D721Med (cell line): ENCODE measurements at regions not wholly inside any gene's neighbourhood (a gene's known extent, or its start where the extent isn't known, plus 50 kb on each side); places are given as distances from the start of the nearest gene placed in this dataset.

Experiments
- DNase-seq: peaks from one replicate; pipeline ENCODE4 v3.0.0; 2011; ENCODE audit warnings: low spot score; ENCODE audit not compliant: insufficient read length
- FAIRE-seq: peaks from 2 replicates; lab custom pipeline; 2011; peaks lifted over from hg19 to GRCh38; lab: Jason Lieb, UNC
- TF ChIP-seq, protein P1 (sequence below): IDR thresholded peaks from 2 replicates; pipeline ENCODE4 v1.5.1; 2012; ENCODE audit warnings: mild to moderate bottlenecking, control low read depth; ENCODE audit not compliant: insufficient read depth; ENCODE audit errors: missing control alignments

- FAIRE-seq = no peak
- TF ChIP-seq, protein P1, sequence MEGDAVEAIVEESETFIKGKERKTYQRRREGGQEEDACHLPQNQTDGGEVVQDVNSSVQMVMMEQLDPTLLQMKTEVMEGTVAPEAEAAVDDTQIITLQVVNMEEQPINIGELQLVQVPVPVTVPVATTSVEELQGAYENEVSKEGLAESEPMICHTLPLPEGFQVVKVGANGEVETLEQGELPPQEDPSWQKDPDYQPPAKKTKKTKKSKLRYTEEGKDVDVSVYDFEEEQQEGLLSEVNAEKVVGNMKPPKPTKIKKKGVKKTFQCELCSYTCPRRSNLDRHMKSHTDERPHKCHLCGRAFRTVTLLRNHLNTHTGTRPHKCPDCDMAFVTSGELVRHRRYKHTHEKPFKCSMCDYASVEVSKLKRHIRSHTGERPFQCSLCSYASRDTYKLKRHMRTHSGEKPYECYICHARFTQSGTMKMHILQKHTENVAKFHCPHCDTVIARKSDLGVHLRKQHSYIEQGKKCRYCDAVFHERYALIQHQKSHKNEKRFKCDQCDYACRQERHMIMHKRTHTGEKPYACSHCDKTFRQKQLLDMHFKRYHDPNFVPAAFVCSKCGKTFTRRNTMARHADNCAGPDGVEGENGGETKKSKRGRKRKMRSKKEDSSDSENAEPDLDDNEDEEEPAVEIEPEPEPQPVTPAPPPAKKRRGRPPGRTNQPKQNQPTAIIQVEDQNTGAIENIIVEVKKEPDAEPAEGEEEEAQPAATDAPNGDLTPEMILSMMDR = no peak
- no peak for DNase-seq
Measured at GRCh38 chr1:87666681-87667080, 338.0 kb downstream of the LMO4 start.

- DNase-seq = no peak
- FAIRE-seq = no peak
- TF ChIP-seq, protein P1 = no peak
Measured at GRCh38 chr1:87669674-87670073, 341.0 kb downstream of the LMO4 start.

DNA sequence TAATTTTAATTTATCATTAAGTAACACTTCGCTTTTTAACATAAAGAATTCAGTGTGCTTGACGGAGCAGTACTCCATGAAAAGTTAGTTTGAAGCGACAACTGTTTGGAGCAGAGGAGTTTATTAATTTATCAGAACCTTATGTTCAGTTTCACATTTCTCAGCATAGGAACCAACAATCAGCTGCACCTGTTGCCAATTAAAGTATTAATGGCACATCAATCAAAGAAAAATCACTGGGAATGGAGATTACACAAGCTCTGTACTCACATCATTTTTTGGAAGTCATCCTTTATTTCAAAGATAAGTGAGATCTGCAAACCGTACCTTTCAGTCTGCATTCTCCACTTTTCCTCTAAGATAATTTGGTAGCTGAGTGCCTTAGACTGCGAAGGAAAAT, 344.6 kb downstream of the LMO4 start:
- FAIRE-seq = no peak
- TF ChIP-seq, protein P1 = no peak
- DNase-seq = no peak

DNA sequence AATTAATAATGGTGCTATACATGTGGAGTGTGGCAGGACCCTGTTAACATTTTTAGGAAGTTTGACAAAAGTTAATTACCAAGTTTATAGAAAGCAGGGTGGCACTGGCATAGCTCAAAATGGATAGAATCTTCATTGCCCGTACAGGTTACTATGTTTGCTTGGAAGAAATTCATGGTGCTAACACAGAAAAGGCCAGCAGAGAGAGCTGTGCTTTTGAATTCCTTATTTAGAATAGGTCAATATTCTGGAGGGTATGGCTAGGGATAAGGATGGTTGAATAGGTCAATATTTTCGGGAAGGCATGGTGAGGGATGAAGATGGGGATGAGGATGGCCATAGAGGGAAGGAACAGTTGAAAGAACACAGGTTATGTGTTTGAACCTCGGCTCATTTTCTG, 345.1 kb downstream of the LMO4 start:
- TF ChIP-seq, protein P1 = peak; percentile 14
- FAIRE-seq = no peak
- DNase-seq = no peak

- TF ChIP-seq, protein P1 = no peak
- FAIRE-seq (no peak), DNase-seq (no peak)
Measured at GRCh38 chr1:87674791-87675190, 346.1 kb downstream of the LMO4 start.

GRCh38 chr1:87678266-87678665, 349.6 kb downstream of the LMO4 start:
- DNase-seq = no peak
- TF ChIP-seq, protein P1 = no peak
- no peak for FAIRE-seq

DNA sequence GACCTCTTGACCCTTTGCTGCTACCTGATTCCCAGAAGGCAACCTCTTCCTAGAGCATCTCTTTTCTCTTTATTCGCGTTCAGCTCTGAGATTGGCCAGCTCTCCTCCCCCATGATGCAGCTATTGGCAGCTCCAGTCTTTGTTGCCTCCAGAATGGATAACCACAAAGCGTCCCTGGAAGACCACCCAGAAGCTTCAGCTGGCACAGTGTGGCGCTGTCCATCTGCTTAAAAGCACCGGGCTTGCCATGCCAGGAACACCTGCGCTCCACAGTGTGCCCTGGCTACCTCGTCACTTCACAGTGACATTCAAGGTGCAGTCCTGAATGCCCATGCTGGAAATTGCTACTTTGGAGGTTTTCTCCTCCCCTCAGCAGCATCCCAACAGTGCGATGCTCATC, 353.9 kb downstream of the LMO4 start:
- TF ChIP-seq, protein P1 = no peak
- DNase-seq (no peak), FAIRE-seq (no peak)
